Trophoblast cell (in vitro differentiated cells and primary cell): ENCODE measurements at regions not wholly inside any gene's neighbourhood (a gene's known extent, or its start where the extent isn't known, plus 50 kb on each side); places are given as distances from the start of the nearest gene placed in this dataset.

Source experiments
- DNase-seq, 2 donors: peaks; one replicate each; pipeline ENCODE4 v3.0.0-alpha.2; 2016
- H2AFZ ChIP-seq: 2 replicates; pipeline ENCODE4 v1.6.1; 2013; ENCODE audit warnings: low read length, moderate library complexity, mild to moderate bottlenecking; ENCODE audit not compliant: insufficient read depth, poor library complexity
- H2AK5ac ChIP-seq: 2 replicates; pipeline ENCODE4 v1.6.1; 2013; ENCODE audit warnings: mild to moderate bottlenecking, low read length
- H2BK120ac ChIP-seq: 2 replicates; pipeline ENCODE4 v1.6.1; 2013; ENCODE audit warnings: low read length, mild to moderate bottlenecking, moderate library complexity; ENCODE audit not compliant: insufficient read depth, poor library complexity
- H2BK12ac ChIP-seq: 2 replicates; pipeline ENCODE4 v1.6.1; 2013; ENCODE audit warnings: mild to moderate bottlenecking, low read length, moderate library complexity
- H2BK5ac ChIP-seq: 2 replicates; pipeline ENCODE4 v1.6.1; 2013; ENCODE audit warnings: low read length, low read depth, moderate library complexity, mild to moderate bottlenecking; ENCODE audit not compliant: poor library complexity
- H3K14ac ChIP-seq: 2 replicates; pipeline ENCODE4 v1.6.1; 2013; ENCODE audit warnings: mild to moderate bottlenecking, low read length
- H3K18ac ChIP-seq: 2 replicates; pipeline ENCODE4 v1.6.1; 2013; ENCODE audit warnings: mild to moderate bottlenecking, low read length
- H3K23ac ChIP-seq: 2 replicates; pipeline ENCODE4 v1.6.1; 2013; ENCODE audit warnings: low read length
- H3K27ac ChIP-seq: 2 replicates; pipeline ENCODE4 v1.5.1; 2013; ENCODE audit warnings: low read depth, mild to moderate bottlenecking, inconsistent platforms, low read length, moderate library complexity
- H3K27me3 ChIP-seq: 2 replicates; pipeline ENCODE4 v1.6.1; 2013; ENCODE audit warnings: inconsistent platforms, mild to moderate bottlenecking, low read length, moderate library complexity; ENCODE audit not compliant: insufficient read depth
- H3K36me3 ChIP-seq, 2 experiments: 1 replicate in 1 of 2; 2 replicates in 1 of 2; pipeline ENCODE4 v1.6.1; 2013; ENCODE audit warnings: low read length in 2 of 2, mild to moderate bottlenecking in 2 of 2, moderate library complexity in 1 of 2; ENCODE audit not compliant: insufficient read depth in 2 of 2, control insufficient read depth in 1 of 2
- H3K4ac ChIP-seq: 2 replicates; pipeline ENCODE4 v1.6.1; 2013; ENCODE audit warnings: low read depth, mild to moderate bottlenecking, low read length, moderate library complexity
- H3K4me1 ChIP-seq, 2 experiments: 1 replicate in 1 of 2; 2 replicates in 1 of 2; pipeline ENCODE4 v1.6.1; 2013; ENCODE audit warnings: low read length in 2 of 2, mild to moderate bottlenecking in 2 of 2, moderate library complexity in 1 of 2; ENCODE audit not compliant: insufficient read depth in 2 of 2, control insufficient read depth in 1 of 2
- H3K4me2 ChIP-seq: 2 replicates; pipeline ENCODE4 v1.6.1; 2013; ENCODE audit warnings: inconsistent platforms, mild to moderate bottlenecking, low read length, moderate library complexity
- H3K4me3 ChIP-seq: 2 replicates; pipeline ENCODE4 v1.5.1; 2013; ENCODE audit warnings: mild to moderate bottlenecking, low read depth, low read length, inconsistent platforms
- H3K79me1 ChIP-seq: one replicate; pipeline ENCODE4 v1.6.1; 2013; ENCODE audit warnings: low read length
- H3K79me2 ChIP-seq: 2 replicates; pipeline ENCODE4 v1.6.1; 2013; ENCODE audit warnings: low read length, mild to moderate bottlenecking; ENCODE audit not compliant: control insufficient read depth, insufficient read depth, poor library complexity
- H3K9ac ChIP-seq: 2 replicates; pipeline ENCODE4 v1.6.1; 2013; ENCODE audit warnings: mild to moderate bottlenecking, low read length
- H3K9me3 ChIP-seq: 2 replicates; pipeline ENCODE4 v1.6.1; 2013; ENCODE audit warnings: low read depth, mild to moderate bottlenecking, control low read depth, inconsistent platforms, low read length; ENCODE audit not compliant: insufficient read depth
- H4K12ac ChIP-seq: 2 replicates; pipeline ENCODE4 v1.6.1; 2013; ENCODE audit warnings: low read depth, mild to moderate bottlenecking, low read length, moderate library complexity
- H4K8ac ChIP-seq: 2 replicates; pipeline ENCODE4 v1.6.1; 2013; ENCODE audit warnings: low read depth, mild to moderate bottlenecking, low read length, moderate library complexity
- H4K91ac ChIP-seq: one replicate; pipeline ENCODE4 v1.6.1; 2013; ENCODE audit warnings: low read depth, mild to moderate bottlenecking, low read length, moderate library complexity
- WGBS: extraction: QIAGEN DNeasy Blood & Tissue Kit; methylation state at CpG from one replicate; pipeline ENCODE4 v1.1.7; 2013; ENCODE audit warnings: missing lambda C conversion rate; ENCODE audit not compliant: insufficient read length, insufficient coverage; ENCODE audit errors: extremely low coverage; 5-methylcytosine and 5-hydroxymethylcytosine counted together

DNA sequence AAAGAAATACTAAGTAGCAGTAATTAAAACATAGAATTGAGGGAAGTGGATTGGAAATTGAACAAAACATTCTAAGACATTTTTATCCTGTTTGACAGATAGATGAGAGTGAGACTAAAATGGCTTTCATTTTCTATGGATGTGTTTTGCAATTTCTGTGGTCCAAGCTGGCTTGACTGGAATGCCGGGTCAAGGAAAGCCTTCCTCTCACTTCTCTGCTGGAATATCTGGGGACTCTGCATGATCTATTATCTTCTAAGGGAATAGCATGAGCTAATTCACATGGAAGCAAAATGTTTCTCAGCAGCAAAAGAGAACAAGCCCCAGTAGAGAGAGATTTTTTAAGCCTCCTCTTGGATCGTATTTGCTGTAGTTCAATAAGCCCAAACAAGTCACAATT, 407.9 kb upstream of the ATXN7L3B start:
- Histone ChIP-seq H3K27ac (no peak overlapping the region), H2BK120ac (no peak overlapping the region), H4K12ac (no peak overlapping the region), H3K18ac (no peak overlapping the region), H3K79me1 (no peaks in the 10 kb centered on the region), H3K4me2 (no peak overlapping the region), H3K36me3 (no peaks in the 10 kb centered on the region), H3K4ac (no peak overlapping the region), H3K4me3 (no peak overlapping the region), H3K9ac (no peak overlapping the region), H3K27me3 (no peaks in the 10 kb centered on the region), H4K8ac (no peak overlapping the region), H3K9me3 (no peaks in the 10 kb centered on the region), H2BK5ac (no peak overlapping the region), H3K4me1 (no peaks in the 10 kb centered on the region), H3K23ac (no peak overlapping the region), H3K79me2 (no peaks in the 10 kb centered on the region), H2BK12ac (no peak overlapping the region), H4K91ac (no peak overlapping the region), H2AFZ (no peak overlapping the region), H3K14ac (no peak overlapping the region), H2AK5ac (no peak overlapping the region)
- DNase-seq, result peak; percentile 4 to 52
- WGBS, result no CpG with 5 or more reads among the region's 2 CpGs

DNA sequence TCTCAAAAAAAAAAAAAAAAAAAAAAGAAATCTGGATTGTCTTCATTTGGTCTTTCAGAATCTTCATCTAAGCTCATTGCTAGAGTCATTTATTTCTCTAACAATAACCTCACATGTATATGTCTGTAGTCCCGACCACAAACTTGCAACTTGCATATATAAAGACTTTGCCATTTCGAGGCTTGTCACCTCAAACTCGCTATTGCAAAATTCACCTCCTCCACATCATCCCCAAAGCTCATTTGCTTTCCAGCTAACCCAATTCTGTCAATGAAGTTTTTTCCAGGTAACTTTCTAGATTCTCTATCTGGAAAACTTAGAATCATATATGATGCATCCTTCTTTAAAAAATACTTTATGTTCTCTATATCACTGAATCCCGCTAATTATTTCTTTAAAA, 393.2 kb upstream of the ATXN7L3B start:
- H3K27ac ChIP-seq, result no peak overlapping the region
- no peak overlapping the region for H3K18ac ChIP-seq
- H4K12ac ChIP-seq, result no peak overlapping the region
- no peak overlapping the region for H3K23ac ChIP-seq
- no peaks in the 10 kb centered on the region for H3K9me3 ChIP-seq
- no peak overlapping the region for H2BK5ac ChIP-seq
- no peak overlapping the region for H2BK120ac ChIP-seq
- H3K14ac ChIP-seq, result no peak overlapping the region
- no peak overlapping the region for H2BK12ac ChIP-seq
- DNase-seq, result no peak
- no peak overlapping the region for H2AK5ac ChIP-seq
- no peaks in the 10 kb centered on the region for H3K79me2 ChIP-seq
- H2AFZ ChIP-seq, result no peak overlapping the region
- H3K4me1 ChIP-seq, result no peaks in the 10 kb centered on the region
- WGBS, result 100% methylated on average over 1 of the region's 4 CpGs
- H3K4ac ChIP-seq, result no peak overlapping the region
- no peaks in the 10 kb centered on the region for H3K79me1 ChIP-seq
- no peak overlapping the region for H4K8ac ChIP-seq
- H3K36me3 ChIP-seq, result no peaks in the 10 kb centered on the region
- H3K27me3 ChIP-seq, result no peaks in the 10 kb centered on the region
- no peak overlapping the region for H3K9ac ChIP-seq
- H3K4me2 ChIP-seq, result no peak overlapping the region
- no peak overlapping the region for H4K91ac ChIP-seq
- no peak overlapping the region for H3K4me3 ChIP-seq

DNA sequence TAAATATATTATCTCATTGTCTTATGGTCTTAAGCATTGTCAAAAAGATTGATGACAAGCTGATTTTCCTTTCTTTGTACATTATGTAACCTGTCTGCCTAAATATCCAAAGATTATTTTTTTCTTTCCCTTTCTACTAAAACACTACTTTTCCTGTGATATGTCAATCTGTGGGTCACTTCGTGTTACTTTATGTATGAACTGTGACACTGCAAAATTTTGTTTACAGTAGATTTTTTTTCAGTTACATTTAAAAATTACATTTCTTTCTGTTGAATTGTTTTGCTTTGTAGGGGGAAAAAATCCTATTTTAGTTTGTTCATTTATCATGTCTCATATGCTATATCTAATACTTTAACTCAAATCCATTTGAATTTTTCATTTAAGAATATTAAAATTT, 392.3 kb upstream of the ATXN7L3B start:
- H2BK5ac ChIP-seq, result no peak overlapping the region
- H3K9ac ChIP-seq, result no peak overlapping the region
- no peak overlapping the region for H3K4me2 ChIP-seq
- H3K9me3 ChIP-seq, result no peaks in the 10 kb centered on the region
- H2BK12ac ChIP-seq, result no peak overlapping the region
- H3K4ac ChIP-seq, result no peak overlapping the region
- no peak overlapping the region for H3K18ac ChIP-seq
- no peaks in the 10 kb centered on the region for H3K79me2 ChIP-seq
- H4K12ac ChIP-seq, result no peak overlapping the region
- no peak overlapping the region for H2BK120ac ChIP-seq
- no peaks in the 10 kb centered on the region for H3K27me3 ChIP-seq
- no peaks in the 10 kb centered on the region for H3K4me1 ChIP-seq
- no peak overlapping the region for H2AK5ac ChIP-seq
- no peak overlapping the region for H3K23ac ChIP-seq
- no peak overlapping the region for H4K91ac ChIP-seq
- no peak overlapping the region for H3K27ac ChIP-seq
- WGBS, result no CpG with 5 or more reads among the region's 1 CpG
- no peaks in the 10 kb centered on the region for H3K79me1 ChIP-seq
- no peak overlapping the region for H3K14ac ChIP-seq
- no peak overlapping the region for H3K4me3 ChIP-seq
- no peak overlapping the region for H4K8ac ChIP-seq
- no peaks in the 10 kb centered on the region for H3K36me3 ChIP-seq
- DNase-seq, result no peak
- H2AFZ ChIP-seq, result no peak overlapping the region

DNA sequence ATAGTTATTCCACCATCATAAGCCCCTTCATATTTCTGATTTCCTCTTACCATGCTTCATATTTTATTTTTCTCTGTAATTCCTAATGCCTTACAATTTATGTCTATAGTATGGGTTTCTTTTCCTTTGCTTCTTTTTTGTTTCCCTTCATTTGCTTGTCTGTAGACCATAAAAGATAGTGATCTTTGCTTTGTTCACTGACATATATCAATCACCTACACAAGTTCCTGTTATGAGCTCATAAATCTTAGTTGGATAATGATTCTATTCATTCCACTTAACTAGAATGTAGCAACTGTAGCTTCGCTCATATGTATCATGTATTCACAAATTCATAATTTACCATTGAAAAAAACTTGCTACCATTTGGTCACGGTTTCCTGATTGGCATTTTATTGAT, 388.8 kb upstream of the ATXN7L3B start:
- Histone ChIP-seq H3K18ac (no peak overlapping the region), H3K4me3 (no peak overlapping the region), H3K4ac (no peak overlapping the region), H3K79me1 (no peaks in the 10 kb centered on the region), H3K14ac (no peak overlapping the region), H3K27ac (no peak overlapping the region), H2BK5ac (no peak overlapping the region), H2AK5ac (no peak overlapping the region), H3K36me3 (no peaks in the 10 kb centered on the region), H4K8ac (no peak overlapping the region), H3K27me3 (no peaks in the 10 kb centered on the region), H3K9me3 (no peaks in the 10 kb centered on the region), H2BK12ac (no peak overlapping the region), H3K4me2 (no peak overlapping the region), H3K23ac (no peak overlapping the region), H2BK120ac (no peak overlapping the region), H3K4me1 (no peaks in the 10 kb centered on the region), H2AFZ (no peak overlapping the region), H3K79me2 (no peaks in the 10 kb centered on the region), H3K9ac (no peak overlapping the region), H4K91ac (no peak overlapping the region), H4K12ac (no peak overlapping the region)
- WGBS, result no CpG with 5 or more reads among the region's 2 CpGs
- DNase-seq, result no peak
